ENCODE measurements at regions not wholly inside any gene's neighbourhood (a gene's known extent, or its start where the extent isn't known, plus 50 kb on each side); places are given as distances from the start of the nearest gene placed in this dataset.
"Not testable (repeated sequence)": the region's sequence is repeated elsewhere in the genome, so short reads cannot be mapped to it uniquely, and the experiment has no call there.

GRCh38 chr2:75289771-75290170, 90.5 kb upstream of the TACR1 start:
- no peak for DNase-seq (ENCODE audit: low read depth)
- TF ChIP-seq CTCF (IDR thresholded peaks at IDR 0.05; ENCODE audit: insufficient read depth, low read depth, low read length, missing control alignments) = no peak
- H3K4me3 ChIP-seq (ENCODE audit: low read depth, low read length) = no peak overlapping the region

DNA sequence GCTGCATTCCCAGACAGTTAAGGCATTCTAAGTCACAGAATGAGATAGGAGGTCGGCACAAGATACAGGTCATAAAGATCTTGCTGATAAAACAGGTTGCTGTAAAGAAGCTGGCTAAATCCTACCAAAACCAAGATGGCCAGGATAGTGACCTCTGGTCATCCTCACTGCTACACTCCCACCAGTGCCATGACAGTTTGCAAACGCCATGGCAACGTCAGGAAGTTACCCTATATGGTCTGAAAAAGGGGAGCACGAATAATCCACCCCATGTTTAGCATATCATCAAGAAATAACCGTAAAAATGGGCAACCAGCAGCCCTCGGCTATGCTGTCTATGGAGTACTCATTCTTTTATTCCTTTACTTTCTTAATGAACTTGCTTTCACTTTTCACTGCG, 89.9 kb upstream of the TACR1 start:
- not testable (repeated sequence) for H3K4me3 ChIP-seq (ENCODE audit: low read depth, low read length); DNase-seq (ENCODE audit: low read depth)

DNA sequence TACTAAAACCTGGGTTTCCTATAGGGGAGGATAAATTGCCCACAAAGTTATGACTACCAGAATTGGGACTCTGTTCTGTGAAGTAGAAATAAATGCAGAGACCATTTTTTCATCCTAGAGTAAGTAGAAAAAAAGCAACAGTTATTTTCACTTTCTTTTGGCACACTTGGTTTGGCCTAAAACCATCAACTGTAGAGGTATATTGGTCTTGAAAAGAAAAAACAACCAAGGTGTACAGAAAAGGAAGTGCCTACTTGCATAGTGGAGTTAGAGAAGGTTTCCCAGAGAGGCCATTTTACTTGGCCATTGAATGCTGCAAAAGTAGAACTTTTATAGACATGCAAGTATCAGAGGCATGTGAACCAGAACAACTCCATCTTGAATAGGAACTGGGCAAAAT, 89.4 kb upstream of the TACR1 start:
- no peak for TF ChIP-seq CTCF (IDR thresholded peaks at IDR 0.05; ENCODE audit: insufficient read depth, low read depth, low read length, missing control alignments)
- peak; percentile 35 for DNase-seq (ENCODE audit: low read depth)
- H3K4me3 ChIP-seq (ENCODE audit: low read depth, low read length) = no peak overlapping the region

DNA sequence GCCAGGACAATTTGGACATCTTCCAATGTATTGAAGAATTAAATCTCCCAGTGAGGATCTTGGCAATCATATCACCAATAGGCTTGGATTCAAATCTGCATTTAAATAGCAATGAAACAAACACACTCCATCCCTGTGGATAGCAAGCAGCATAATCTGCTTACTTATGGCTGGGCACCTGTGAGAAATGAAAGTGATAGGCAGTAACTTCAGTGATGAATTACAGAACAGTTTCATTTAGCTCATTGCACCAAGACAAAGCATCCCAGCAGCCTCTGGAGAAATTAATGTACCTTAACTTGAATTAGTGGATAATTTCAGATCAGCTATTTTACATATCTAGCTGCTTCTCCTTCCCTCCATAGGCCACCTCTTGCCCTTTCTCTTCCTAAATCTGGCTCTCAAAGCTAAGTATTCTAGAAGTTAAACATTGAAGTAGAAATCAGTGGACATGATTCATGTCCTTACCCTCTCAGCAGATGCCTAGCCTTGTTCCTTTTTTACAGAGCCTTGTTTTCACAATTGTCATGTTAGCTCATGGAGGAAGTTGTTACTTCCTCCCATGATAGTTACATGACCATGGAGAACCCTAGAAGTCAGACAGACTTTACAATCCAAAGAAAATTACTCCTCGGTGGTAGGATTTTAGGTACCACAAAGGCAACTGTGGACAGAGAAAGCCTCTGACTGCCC, 88.5 kb upstream of the TACR1 start:
- H3K4me3 ChIP-seq (ENCODE audit: low read depth, low read length) = no peak overlapping the region
- DNase-seq (ENCODE audit: low read depth) = peak; percentile 44
- no peak for TF ChIP-seq CTCF (IDR thresholded peaks at IDR 0.05; ENCODE audit: insufficient read depth, low read depth, low read length, missing control alignments)

DNA sequence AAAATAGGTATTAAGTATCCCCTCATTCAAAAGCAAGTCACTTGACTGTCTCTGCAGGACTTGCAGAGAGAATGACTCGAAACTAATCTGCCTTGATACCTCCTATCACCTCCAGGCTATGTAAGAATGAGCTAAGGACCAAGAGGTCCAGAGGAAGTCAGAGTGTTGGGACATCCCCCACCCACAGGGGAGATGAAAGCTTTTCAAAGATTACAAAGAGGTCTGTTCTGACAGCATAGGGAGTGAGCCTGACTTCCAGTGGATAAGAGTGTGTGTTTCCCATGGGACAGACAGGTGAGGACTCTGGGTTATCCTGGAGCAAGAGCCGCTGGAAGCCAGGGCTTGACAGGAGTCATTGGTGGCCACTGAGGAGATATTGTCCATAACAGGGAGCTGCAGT, 85.0 kb upstream of the TACR1 start:
- no peak for TF ChIP-seq CTCF (IDR thresholded peaks at IDR 0.05; ENCODE audit: insufficient read depth, low read depth, low read length, missing control alignments)
- DNase-seq (ENCODE audit: low read depth) = peak; percentile 3
- no peak overlapping the region for H3K4me3 ChIP-seq (ENCODE audit: low read depth, low read length)

GRCh38 chr2:75278821-75279379, 79.6 kb upstream of the TACR1 start:
- H3K4me3 ChIP-seq (ENCODE audit: low read depth, low read length) = no peak overlapping the region
- no peak for DNase-seq (ENCODE audit: low read depth)
- TF ChIP-seq CTCF (IDR thresholded peaks at IDR 0.05; ENCODE audit: insufficient read depth, low read depth, low read length, missing control alignments) = no peak

- H3K4me3 ChIP-seq (ENCODE audit: low read depth, low read length) = no peak overlapping the region
- no peak for DNase-seq (ENCODE audit: low read depth)
- TF ChIP-seq CTCF (IDR thresholded peaks at IDR 0.05; ENCODE audit: insufficient read depth, low read depth, low read length, missing control alignments) = no peak
These were observed 79.0 kb upstream of the TACR1 start for GRCh38 chr2:75278314-75278713.
